Astrocyte (in vitro differentiated cells and primary cell): ENCODE measurements at regions not wholly inside any gene's neighbourhood (a gene's known extent, or its start where the extent isn't known, plus 50 kb on each side); places are given as distances from the start of the nearest gene placed in this dataset.

Experiments
- CTCF ChIP-seq: IDR thresholded peaks from 2 replicates; pipeline ENCODE4 v1.5.1; 2011; ENCODE audit warnings: low read depth, mild to moderate bottlenecking, inconsistent platforms, low read length, moderate library complexity; ENCODE audit not compliant: insufficient read depth
- EZH2 ChIP-seq: IDR thresholded peaks from 2 replicates; pipeline ENCODE4 v1.6.1; 2012; ENCODE audit warnings: mild to moderate bottlenecking, low read length, inconsistent platforms; ENCODE audit not compliant: insufficient read depth

DNA sequence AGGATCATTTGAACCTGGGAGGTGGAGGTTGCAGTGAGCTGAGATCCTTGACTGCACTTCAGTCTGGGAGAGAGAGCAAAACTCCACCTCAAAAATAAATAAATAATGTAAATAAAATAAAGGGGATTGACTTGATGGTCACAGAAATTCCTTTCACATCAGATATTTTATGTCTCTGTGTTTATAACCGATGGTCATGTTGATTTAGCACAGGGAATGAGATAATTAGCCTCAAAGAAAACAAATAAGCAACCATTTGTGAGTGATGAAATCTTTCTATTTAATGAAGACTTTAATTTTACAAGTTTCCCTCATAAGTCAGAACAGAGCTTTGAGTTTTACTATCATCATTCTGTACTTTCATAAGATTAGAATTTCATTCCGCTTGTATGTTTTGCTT, 64.8 kb upstream of the NUPR2 start:
- TF ChIP-seq CTCF (no peak), EZH2 (no peak)
